MM.1S (cell line): ENCODE measurements at regions not wholly inside any gene's neighbourhood (a gene's known extent, or its start where the extent isn't known, plus 50 kb on each side); places are given as distances from the start of the nearest gene placed in this dataset.

Source experiments
- DNase-seq: peaks from one replicate; pipeline ENCODE4 v3.0.0-alpha.2; 2015
- H2AFZ ChIP-seq: fragments of 300-600 bp; sonication (generic); 2 replicates; pipeline ENCODE4 v1.6.0; 2016; ENCODE audit warnings: antibody characterized with exemption, low read length
- H3F3A ChIP-seq: fragments of 300-600 bp; sonication (generic); 2 replicates; pipeline ENCODE4 v1.6.1; 2016; ENCODE audit warnings: mild to moderate bottlenecking, antibody characterized with exemption, low read length, moderate library complexity, mixed read lengths; ENCODE audit not compliant: insufficient read depth
- H3K27ac ChIP-seq: fragments of 300-600 bp; sonication (generic); 2 replicates; pipeline ENCODE4 v1.5.1; 2016; ENCODE audit warnings: mild to moderate bottlenecking, low read length
- H3K27me3 ChIP-seq: fragments of 300-600 bp; sonication (generic); replicated peaks from 2 replicates; pipeline ENCODE4 v1.6.0; 2016; ENCODE audit warnings: low read length; ENCODE audit not compliant: insufficient read depth
- H3K36me3 ChIP-seq: fragments of 300-600 bp; sonication (generic); replicated peaks from 2 replicates; pipeline ENCODE4 v1.6.1; 2016; ENCODE audit warnings: mild to moderate bottlenecking, low read length, mixed read lengths; ENCODE audit not compliant: insufficient read depth
- H3K4me1 ChIP-seq: fragments of 300-600 bp; sonication (generic); 2 replicates; pipeline ENCODE4 v1.6.1; 2016; ENCODE audit warnings: low read length, mixed read lengths
- H3K4me2 ChIP-seq: fragments of 300-600 bp; sonication (generic); 2 replicates; pipeline ENCODE4 v1.6.0; 2016; ENCODE audit warnings: low read depth, low read length
- H3K4me3 ChIP-seq: fragments of 300-600 bp; sonication (generic); 2 replicates; pipeline ENCODE4 v1.5.1; 2016; ENCODE audit warnings: low read length, mixed read lengths
- H3K79me2 ChIP-seq: fragments of 300-600 bp; sonication (generic); 2 replicates; pipeline ENCODE4 v1.6.1; 2016; ENCODE audit warnings: mixed run types, low read length, mixed read lengths
- H3K9ac ChIP-seq: fragments of 300-600 bp; sonication (generic); 2 replicates; pipeline ENCODE4 v1.6.1; 2016; ENCODE audit warnings: low read length, mixed read lengths
- H3K9me2 ChIP-seq: fragments of 300-600 bp; sonication (generic); replicated peaks from 2 replicates; pipeline ENCODE4 v1.6.1; 2016; ENCODE audit warnings: mild to moderate bottlenecking, low read length, mixed read lengths; ENCODE audit not compliant: insufficient read depth
- H3K9me3 ChIP-seq: fragments of 300-600 bp; sonication (generic); replicated peaks from 2 replicates; pipeline ENCODE4 v1.6.1; 2016; ENCODE audit warnings: mild to moderate bottlenecking, low read length, mixed read lengths; ENCODE audit not compliant: insufficient read depth
- H4K20me1 ChIP-seq: fragments of 300-600 bp; sonication (generic); 2 replicates; pipeline ENCODE4 v1.6.1; 2016; ENCODE audit warnings: mild to moderate bottlenecking, low read length, moderate library complexity, mixed read lengths; ENCODE audit not compliant: insufficient read depth
- EZH2 ChIP-seq: fragments of 300-600 bp; sonication (generic); optimal IDR thresholded peaks from 2 replicates; pipeline ENCODE3; 2017; ENCODE audit warnings: low read depth, mild to moderate bottlenecking, antibody characterized with exemption, low read length, mixed read lengths
- EZH2phosphoT487 ChIP-seq: fragments of 300-600 bp; sonication (generic); IDR thresholded peaks from 2 replicates; pipeline ENCODE4 v1.6.1; 2018; ENCODE audit warnings: antibody characterized with exemption, low read length
- TF ChIP-seq, protein P1 (sequence below): fragments of 300-600 bp; sonication (generic); IDR thresholded peaks from 2 replicates; pipeline ENCODE4 v1.5.1; 2016; ENCODE audit warnings: antibody characterized with exemption, low read length, mixed read lengths

GRCh38 chr5:154117930-154118329 lies 72.6 kb upstream of the GALNT10 start:
- no peak overlapping the region for H3K4me2 ChIP-seq
- no peaks in the 10 kb centered on the region for H4K20me1 ChIP-seq
- no peaks in the 10 kb centered on the region for H3K9me3 ChIP-seq
- no peaks in the 10 kb centered on the region for H3K9me2 ChIP-seq
- DNase-seq, result no peak
- H3K4me1 ChIP-seq, result no peaks in the 10 kb centered on the region
- no peaks in the 10 kb centered on the region for H3F3A ChIP-seq
- H2AFZ ChIP-seq, result no peak overlapping the region
- no peaks in the 10 kb centered on the region for H3K79me2 ChIP-seq
- no peak overlapping the region for H3K27ac ChIP-seq
- no peaks in the 10 kb centered on the region for H3K36me3 ChIP-seq
- H3K4me3 ChIP-seq, result no peak overlapping the region
- H3K27me3 ChIP-seq, result no peaks in the 10 kb centered on the region
- no peak for TF ChIP-seq EZH2phosphoT487
- TF ChIP-seq, protein P1, sequence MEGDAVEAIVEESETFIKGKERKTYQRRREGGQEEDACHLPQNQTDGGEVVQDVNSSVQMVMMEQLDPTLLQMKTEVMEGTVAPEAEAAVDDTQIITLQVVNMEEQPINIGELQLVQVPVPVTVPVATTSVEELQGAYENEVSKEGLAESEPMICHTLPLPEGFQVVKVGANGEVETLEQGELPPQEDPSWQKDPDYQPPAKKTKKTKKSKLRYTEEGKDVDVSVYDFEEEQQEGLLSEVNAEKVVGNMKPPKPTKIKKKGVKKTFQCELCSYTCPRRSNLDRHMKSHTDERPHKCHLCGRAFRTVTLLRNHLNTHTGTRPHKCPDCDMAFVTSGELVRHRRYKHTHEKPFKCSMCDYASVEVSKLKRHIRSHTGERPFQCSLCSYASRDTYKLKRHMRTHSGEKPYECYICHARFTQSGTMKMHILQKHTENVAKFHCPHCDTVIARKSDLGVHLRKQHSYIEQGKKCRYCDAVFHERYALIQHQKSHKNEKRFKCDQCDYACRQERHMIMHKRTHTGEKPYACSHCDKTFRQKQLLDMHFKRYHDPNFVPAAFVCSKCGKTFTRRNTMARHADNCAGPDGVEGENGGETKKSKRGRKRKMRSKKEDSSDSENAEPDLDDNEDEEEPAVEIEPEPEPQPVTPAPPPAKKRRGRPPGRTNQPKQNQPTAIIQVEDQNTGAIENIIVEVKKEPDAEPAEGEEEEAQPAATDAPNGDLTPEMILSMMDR, result no peak
- no peak for TF ChIP-seq EZH2
- no peak overlapping the region for H3K9ac ChIP-seq

DNA sequence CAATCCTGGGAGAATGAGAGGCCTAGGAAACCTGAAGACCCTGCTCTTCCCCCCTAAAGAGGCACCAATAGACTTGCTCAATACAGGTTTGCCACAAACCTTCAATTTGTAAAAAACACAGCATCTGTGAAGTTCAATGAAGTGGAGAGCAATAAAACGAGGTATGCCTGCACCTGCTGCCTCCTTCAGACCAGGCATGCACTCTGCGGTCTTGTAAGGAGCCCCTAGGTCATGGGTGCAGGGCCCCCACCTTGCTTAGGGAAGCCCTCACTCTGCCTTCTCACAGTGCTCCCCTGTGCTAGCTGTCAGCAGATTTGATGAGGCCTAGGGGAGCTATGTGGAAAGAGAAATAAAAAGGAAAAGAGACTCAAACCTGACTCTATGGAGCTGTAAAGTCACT lies 72.1 kb upstream of the GALNT10 start:
- Histone ChIP-seq H3K27ac (no peak overlapping the region), H3K9me2 (no peaks in the 10 kb centered on the region), H3F3A (no peaks in the 10 kb centered on the region), H3K79me2 (no peaks in the 10 kb centered on the region), H3K9me3 (no peaks in the 10 kb centered on the region), H3K27me3 (no peaks in the 10 kb centered on the region), H3K4me2 (no peak overlapping the region), H3K4me1 (no peaks in the 10 kb centered on the region), H3K4me3 (no peak overlapping the region), H4K20me1 (no peaks in the 10 kb centered on the region), H3K9ac (no peak overlapping the region), H2AFZ (no peak overlapping the region), H3K36me3 (no peaks in the 10 kb centered on the region)
- TF ChIP-seq EZH2, result no peak
- no peak for TF ChIP-seq EZH2phosphoT487
- TF ChIP-seq, protein P1, result no peak
- no peak for DNase-seq

- H3F3A ChIP-seq, result no peaks in the 10 kb centered on the region
- no peaks in the 10 kb centered on the region for H3K27me3 ChIP-seq
- H2AFZ ChIP-seq, result no peak overlapping the region
- no peaks in the 10 kb centered on the region for H3K36me3 ChIP-seq
- no peaks in the 10 kb centered on the region for H3K9me3 ChIP-seq
- no peak overlapping the region for H3K9ac ChIP-seq
- DNase-seq, result no peak
- TF ChIP-seq EZH2phosphoT487 (no peak), EZH2 (no peak)
- TF ChIP-seq, protein P1, result no peak
- no peaks in the 10 kb centered on the region for H3K79me2 ChIP-seq
- no peak overlapping the region for H3K27ac ChIP-seq
- no peaks in the 10 kb centered on the region for H3K9me2 ChIP-seq
- H3K4me1 ChIP-seq, result no peaks in the 10 kb centered on the region
- no peak overlapping the region for H3K4me2 ChIP-seq
- H3K4me3 ChIP-seq, result no peak overlapping the region
- no peaks in the 10 kb centered on the region for H4K20me1 ChIP-seq
These were observed 71.6 kb upstream of the GALNT10 start for GRCh38 chr5:154118893-154119336.
